Loucy (cell line): ENCODE measurements at regions not wholly inside any gene's neighbourhood (a gene's known extent, or its start where the extent isn't known, plus 50 kb on each side); places are given as distances from the start of the nearest gene placed in this dataset.

Experiments used
- CTCF ChIP-seq: fragments of 200-600 bp; sonication (generic); conservative IDR thresholded peaks from 2 replicates; pipeline ENCODE4 v1.5.1; 2014; ENCODE audit warnings: mild to moderate bottlenecking, antibody characterized with exemption, low read length
- EZH2phosphoT487 ChIP-seq: fragments of 200-600 bp; IDR thresholded peaks from 2 replicates; pipeline ENCODE4 v1.6.1; 2018; ENCODE audit warnings: antibody characterized with exemption, mild to moderate bottlenecking, moderate library complexity, borderline replicate concordance

- TF ChIP-seq CTCF (no peak), EZH2phosphoT487 (no peak)
These were observed 947.3 kb upstream of the TENM4 start for GRCh38 chr11:80388130-80388529.
